NCI-H526 treated with DMSO at 0.1 percent for 48 hours (cell line): ENCODE measurements at regions not wholly inside any gene's neighbourhood (a gene's known extent, or its start where the extent isn't known, plus 50 kb on each side); places are given as distances from the start of the nearest gene placed in this dataset.
"Not testable (repeated sequence)": the region's sequence is repeated elsewhere in the genome, so short reads cannot be mapped to it uniquely, and the experiment has no call there.

ENCODE experiments used
- DNase-seq: peaks from one replicate; lab custom pipeline; 2025; lab: John Stamatoyannopoulos, UW

- no peak for DNase-seq
Observed at GRCh38 chr3:176074096-176074495, 1123.2 kb downstream of the TBL1XR1 start.

GRCh38 chr3:176071943-176072342, 1125.3 kb downstream of the TBL1XR1 start:
- DNase-seq = no peak

GRCh38 chr3:176068750-176069149, 1128.5 kb downstream of the TBL1XR1 start:
- no peak for DNase-seq

DNA sequence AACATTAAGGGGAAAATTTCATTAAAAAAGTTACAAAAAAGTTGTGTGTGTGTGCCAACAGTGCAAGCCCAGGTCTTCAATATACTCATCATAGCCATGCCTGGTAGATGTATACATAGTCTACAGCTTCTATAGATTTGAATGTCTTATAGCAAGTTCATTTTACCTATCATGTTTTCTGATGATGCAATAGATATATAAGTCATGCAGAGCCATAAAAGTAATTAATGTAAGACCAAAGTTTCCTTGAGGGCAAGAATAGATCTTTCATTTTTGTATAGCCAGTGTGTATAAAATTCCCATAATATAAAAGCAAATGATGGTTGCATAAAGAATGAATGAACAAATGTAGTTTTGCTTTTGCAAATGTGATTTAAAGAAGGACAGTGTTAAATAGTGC, 1138.4 kb downstream of the TBL1XR1 start:
- DNase-seq = no peak

DNA sequence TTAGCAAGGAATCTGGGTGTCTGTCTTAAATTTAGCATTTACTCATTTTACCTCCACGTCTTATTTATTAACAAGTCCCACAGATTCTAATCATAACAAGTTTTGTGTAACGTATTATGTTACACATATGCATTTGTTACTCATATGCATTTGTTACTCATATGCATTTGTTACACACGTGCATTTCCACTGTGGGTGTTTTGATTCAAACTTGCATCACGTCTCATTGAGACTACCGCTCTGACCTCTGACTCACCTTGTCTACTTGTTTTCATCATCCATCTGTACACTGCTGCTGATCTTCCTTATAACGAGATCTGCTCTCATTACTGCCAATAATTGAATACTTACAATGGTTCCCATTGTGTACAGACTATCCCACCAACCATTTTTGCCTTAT, 1141.4 kb downstream of the TBL1XR1 start:
- DNase-seq = no peak

GRCh38 chr3:176051766-176052165, 1145.5 kb downstream of the TBL1XR1 start:
- no peak for DNase-seq

DNA sequence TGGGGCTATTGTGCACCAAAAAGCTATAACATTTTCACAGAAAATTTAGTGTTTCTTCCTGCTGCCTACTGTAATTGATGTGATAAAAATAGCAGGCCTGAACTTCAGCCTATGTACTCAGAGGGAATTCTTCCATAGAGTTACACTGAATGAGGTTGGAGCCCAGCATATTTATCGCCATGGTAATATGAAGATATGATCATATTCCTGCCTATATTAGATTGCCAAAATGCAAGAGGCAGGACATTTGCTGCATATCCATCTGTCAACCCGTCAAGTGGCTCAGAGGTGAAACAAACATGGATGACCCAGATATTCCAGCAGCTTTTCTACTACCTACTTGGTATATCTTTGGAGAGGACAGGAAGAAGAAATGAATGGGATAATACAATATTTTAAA, 1150.6 kb downstream of the TBL1XR1 start:
- DNase-seq = no peak

- DNase-seq = no peak
Observed at GRCh38 chr3:176041812-176042211, 1155.5 kb downstream of the TBL1XR1 start.

DNA sequence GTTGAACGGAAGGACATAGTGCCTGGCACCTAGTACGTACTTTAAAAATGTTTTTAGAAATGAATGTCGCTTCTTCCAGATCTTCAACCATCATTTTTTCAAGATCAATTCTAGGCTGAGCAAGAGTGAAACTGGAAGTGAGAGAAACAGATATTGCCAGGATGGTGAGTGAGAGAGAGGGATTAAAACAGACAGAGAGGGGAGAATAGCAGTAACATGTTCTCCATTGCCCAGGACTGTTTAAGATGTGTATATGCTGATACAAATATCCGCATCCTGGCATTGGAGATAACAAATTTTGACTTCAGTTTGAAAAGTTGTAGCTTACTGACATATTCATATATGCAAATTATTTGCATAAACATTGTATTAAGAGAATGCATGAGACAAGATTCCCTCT, 1156.1 kb downstream of the TBL1XR1 start:
- DNase-seq = no peak

- DNase-seq = no peak
Observed at GRCh38 chr3:176037636-176038035, 1159.6 kb downstream of the TBL1XR1 start.

DNA sequence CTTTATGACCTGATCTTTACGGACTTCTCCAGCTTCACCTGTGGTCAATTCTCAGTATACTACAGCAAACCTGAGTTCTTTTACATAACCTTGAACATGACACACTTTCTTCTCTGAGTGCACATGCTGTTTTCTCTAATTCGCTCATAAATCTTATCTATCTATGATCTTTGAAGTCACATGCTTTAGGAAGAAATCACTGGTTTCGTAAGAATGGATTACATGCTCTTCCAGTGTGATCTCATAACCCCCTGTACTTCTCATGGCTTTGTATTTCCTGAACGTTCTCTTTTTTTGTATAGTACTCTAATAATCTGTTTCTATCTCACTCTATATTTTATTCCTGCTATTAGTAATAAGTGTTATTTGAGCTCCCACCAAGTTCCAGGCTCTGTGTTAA, 1165.2 kb downstream of the TBL1XR1 start:
- DNase-seq = no peak

DNA sequence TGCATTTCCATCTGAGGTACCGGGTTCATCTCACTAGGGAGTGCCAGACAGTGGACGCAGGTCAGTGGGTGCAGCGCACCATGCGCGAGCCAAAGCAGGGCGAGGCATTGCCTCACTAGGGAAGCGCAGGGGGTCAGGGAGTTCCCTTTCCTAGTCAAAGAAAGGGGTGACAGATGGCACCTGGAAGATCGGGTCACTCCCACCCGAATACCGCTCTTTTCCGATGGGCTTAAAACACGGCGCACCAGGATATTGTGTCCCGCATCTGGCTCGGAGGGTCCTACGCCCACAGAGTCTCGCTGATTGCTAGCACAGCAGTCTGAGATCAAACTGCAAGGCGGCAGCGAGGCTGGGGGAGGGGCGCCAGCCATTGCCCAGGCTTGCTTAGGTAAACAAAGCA, 1157.1 kb downstream of the NAALADL2 start:
- DNase-seq = not testable (repeated sequence)

GRCh38 chr3:176015228-176015627, 1156.1 kb downstream of the NAALADL2 start:
- not testable (repeated sequence) for DNase-seq

GRCh38 chr3:176009256-176009655, 1150.1 kb downstream of the NAALADL2 start:
- DNase-seq = no peak

DNA sequence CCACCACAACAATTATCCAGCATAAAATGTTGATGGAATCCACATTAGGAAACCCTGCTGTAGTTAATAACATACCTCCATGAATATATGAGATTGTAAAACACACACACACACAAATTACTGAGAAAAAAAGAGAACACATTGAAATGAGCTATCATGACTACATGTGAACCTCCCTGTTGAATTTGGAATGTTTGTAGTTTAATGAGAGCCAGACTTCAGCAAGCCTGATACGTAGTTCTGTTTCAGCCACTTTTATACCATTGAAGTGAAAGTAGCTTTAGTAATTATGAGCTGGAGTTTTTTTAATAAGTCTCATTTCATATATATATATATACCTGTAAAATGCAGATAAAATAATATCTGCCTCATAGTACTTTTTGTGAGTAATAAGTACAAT, 1146.4 kb downstream of the NAALADL2 start:
- no peak for DNase-seq

- no peak for DNase-seq
Observed at GRCh38 chr3:175989161-175989560, 1130.0 kb downstream of the NAALADL2 start.

GRCh38 chr3:175988401-175988800, 1129.3 kb downstream of the NAALADL2 start:
- DNase-seq = no peak

DNA sequence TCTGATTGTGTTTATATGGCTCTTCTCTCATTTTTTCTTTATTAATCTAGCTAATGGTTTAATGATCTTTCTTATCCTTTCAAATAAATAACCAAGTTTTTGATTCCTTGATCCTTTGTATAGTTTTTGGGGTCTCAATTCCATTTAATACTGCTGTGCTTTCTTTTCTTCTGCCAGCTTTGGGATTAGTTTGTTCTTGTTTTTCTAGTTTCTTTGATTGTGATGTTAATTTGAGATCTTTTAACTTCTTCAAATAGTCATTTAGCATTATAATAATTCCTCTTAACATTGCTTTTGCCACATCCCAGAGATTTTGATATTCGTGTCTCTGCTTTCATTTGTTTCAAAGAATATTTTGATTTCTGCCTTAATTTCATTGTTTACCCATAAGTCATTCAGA, 1126.6 kb downstream of the NAALADL2 start:
- no peak for DNase-seq

DNA sequence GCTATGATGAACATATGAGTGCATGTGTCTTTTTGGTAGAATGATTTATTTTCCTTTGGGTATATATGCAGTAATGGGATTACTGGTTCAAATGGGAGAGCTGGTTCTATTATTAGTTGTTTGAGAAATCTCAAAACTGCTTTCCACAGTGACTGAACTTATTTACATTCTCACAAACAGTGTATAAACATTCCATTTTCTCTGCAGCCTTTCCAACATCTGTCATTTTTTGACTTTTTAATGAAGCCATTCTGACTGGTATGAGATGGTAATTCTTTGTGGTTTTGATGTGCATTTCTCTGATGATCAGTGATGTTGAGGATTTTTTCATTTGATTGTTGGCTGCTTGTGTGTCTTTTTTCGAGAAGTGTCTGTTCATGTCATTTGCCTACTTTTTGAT, 1124.2 kb downstream of the NAALADL2 start:
- no peak for DNase-seq

DNA sequence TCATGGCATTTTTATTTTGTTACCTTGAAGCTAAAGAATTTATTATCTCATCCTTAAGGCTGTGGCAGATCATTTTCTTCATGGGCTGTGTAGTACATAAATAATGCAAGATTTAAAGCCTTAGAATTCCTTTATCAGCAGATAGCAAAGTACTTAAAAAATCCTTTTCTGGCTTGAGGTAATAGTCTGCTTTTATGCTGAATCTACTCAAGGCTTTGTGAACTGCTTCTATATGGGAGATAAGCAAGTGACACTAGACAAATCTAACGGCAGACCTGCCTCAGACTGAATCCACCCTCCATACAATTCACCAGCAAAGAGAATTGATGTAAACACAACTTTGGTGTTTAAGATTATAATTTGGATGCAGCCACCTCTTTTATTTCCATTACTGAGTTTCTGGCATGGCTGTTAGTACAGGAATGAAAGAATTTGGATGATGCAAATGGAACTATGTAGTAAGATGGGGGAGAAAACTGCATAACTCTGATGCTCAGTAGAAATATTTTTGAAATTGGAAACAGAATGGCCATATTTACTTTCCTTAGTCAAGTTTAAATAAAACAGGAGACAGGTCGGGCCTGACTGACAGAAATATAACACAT, 1121.5 kb downstream of the NAALADL2 start:
- DNase-seq = no peak

DNA sequence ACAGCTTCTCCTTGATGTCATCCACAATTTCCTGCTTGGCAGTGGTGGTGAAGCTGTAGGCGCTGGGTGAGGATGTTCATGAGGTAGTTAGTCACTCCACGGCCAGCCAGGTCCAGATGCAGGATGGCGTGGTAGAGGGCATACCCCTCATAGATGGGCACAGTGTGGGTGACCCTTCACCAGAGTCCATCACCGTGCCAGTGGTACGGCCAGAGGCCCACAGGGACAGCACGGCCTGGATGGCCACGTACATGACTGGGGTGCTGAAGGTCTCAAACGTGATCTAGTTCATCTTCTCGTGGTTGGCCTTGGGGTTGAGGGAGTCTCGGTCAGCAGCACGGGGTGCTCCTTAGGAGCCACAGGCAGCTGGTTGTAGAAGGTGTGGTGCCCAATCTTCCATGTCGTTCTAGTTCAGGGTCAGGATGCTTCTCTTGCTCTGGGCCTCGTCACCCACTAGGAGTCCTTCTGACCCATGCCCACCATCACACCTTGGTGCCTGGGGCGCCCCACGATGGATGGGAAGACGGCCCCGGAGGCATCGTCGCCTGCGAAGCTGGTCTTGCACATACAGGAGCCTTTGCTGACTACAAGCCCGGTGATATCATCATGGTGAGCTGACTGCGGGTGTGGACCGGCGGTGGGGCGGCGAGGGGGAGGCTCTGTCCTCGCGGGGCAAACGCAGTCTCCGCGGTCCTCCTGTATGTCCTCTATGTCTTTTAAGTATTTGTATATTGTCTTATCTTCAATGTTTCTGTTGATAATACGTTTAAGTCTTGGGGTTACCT, 1119.0 kb downstream of the NAALADL2 start:
- no peak for DNase-seq

DNA sequence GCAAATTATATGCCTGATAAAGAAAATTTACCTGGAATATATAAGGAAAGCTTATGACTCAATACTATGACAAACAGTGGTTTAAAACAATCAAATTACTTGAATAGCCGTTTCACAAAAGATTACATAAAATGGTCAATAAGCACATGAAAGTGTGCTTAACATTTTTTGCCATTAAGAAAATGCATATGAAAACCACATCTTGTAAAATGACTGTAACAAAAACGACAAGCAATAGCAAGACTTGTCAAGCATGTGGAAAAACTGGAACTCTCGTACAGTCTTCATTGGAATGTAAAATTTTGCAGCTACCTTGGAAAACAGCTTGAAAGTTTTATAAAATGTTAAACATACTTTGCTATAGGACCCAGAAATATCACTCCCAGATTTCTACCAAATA, 1110.3 kb downstream of the NAALADL2 start:
- no peak for DNase-seq

DNA sequence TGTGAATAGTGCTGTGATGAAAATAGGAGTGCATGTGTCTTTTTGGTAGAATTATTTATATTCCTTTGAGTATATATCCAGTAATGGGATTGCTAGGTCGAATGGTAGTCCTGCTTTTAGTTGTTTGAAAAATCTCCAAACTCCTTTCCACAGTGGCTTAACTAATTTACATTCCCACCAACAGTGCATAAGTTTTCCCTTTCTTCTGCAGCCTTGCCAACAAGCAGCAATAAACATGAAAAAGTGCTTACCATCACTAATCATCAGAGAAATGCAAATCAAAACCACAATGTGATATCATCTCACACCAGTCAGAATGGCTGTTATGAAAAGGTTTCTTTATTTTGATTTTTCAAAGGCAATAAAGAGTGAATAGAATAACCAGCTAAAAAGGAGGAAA, 1105.9 kb downstream of the NAALADL2 start:
- DNase-seq = peak; percentile 90

DNA sequence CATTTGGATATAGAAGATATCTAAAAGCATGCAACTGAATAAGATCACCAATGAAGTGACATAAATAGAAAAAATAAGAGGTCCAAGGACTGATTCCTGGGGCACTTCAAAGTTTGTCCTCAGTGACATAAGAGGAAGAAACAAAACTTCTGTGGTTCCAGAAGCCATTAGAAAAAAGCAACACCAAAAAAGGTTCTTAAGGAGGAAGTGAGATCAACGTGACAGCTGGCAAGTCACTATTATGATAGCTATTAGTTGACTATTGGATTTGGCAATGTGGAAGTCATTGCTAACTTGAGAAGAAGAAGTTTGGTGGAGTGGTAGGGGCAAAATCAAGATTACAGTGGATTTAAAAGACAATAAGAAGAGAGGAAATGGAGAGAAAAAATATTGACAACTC, 1098.3 kb downstream of the NAALADL2 start:
- no peak for DNase-seq
